ENCODE measurements at regions not wholly inside any gene's neighbourhood (a gene's known extent, or its start where the extent isn't known, plus 50 kb on each side); places are given as distances from the start of the nearest gene placed in this dataset.

GRCh38 chr9:129513856-129514496 lies 106.9 kb downstream of the C9orf50 start:
- no peak for TF ChIP-seq CTCF (IDR thresholded peaks at IDR 0.05; ENCODE audit: borderline replicate concordance, insufficient read depth, low read depth, low read length)
- H3K4me3 ChIP-seq (ENCODE audit: low read depth, low read length): no peak overlapping the region

DNA sequence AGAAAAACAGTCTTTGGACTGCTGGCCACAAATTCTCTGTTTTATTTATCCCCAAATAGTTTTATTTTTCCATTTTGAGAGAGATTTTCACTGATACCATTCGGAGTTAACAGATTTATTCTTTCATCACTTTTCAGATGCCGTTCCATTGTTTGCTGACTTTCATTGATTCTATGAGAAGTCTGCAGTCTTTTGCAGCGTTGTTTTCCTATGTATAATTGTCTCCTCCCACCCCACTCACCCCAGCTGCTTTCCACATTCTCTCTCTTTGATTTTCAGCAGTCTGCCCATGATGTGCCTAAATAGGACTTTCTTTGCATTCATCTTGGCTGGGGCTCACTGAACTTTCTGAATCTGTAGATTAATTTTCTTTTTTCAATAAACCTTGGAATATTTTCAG lies 107.6 kb downstream of the C9orf50 start:
- H3K4me3 ChIP-seq (ENCODE audit: low read depth, low read length): no peak overlapping the region
- no peak for TF ChIP-seq CTCF (IDR thresholded peaks at IDR 0.05; ENCODE audit: borderline replicate concordance, insufficient read depth, low read depth, low read length)

GRCh38 chr9:129511285-129511900 lies 109.5 kb downstream of the C9orf50 start:
- TF ChIP-seq CTCF (IDR thresholded peaks at IDR 0.05; ENCODE audit: borderline replicate concordance, insufficient read depth, low read depth, low read length): no peak
- no peak overlapping the region for H3K4me3 ChIP-seq (ENCODE audit: low read depth, low read length)

DNA sequence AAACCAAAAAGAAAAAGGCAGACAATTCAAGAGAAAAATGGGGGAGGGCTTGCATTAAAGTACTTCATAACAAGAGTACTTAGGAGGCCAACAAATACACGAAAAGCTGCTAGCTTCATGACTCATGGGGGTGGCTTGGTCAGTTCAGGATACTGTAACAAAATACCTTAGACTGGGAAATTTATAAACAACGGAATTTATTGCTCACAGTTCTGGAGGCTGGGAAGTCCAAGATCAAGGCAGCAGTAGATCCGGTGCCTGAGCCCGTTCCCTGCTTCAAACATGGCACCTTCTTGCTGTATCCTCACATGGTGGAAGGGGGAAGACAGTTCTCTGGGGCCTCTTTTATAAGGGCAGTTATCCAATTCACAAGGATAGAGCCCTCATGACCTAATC lies 111.4 kb downstream of the C9orf50 start:
- no peak for TF ChIP-seq CTCF (IDR thresholded peaks at IDR 0.05; ENCODE audit: borderline replicate concordance, insufficient read depth, low read depth, low read length)
- no peak overlapping the region for H3K4me3 ChIP-seq (ENCODE audit: low read depth, low read length)

DNA sequence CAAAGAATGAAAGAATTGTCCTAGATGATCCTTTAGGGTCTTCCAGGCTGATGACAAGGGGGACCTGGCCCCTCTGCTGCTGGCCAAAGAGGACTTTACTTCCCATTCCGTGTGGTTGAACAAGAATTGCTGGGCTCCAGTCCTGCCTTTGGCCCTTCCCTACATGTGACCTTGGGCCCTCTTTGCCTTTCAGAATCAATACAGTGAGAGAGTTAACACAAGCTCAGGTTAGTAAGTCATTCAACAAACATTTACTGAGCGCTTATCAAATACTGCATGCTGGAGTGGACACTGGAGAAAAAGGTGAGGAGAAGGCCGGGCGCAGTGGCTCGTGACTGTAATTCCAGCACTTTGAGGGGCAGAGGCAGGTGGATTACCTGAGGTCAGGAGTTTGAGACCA lies 113.1 kb downstream of the C9orf50 start:
- TF ChIP-seq CTCF (IDR thresholded peaks at IDR 0.05; ENCODE audit: borderline replicate concordance, insufficient read depth, low read depth, low read length): no peak
- no peak overlapping the region for H3K4me3 ChIP-seq (ENCODE audit: low read depth, low read length)

- no peak for TF ChIP-seq CTCF (IDR thresholded peaks at IDR 0.05; ENCODE audit: borderline replicate concordance, insufficient read depth, low read depth, low read length)
- no peak overlapping the region for H3K4me3 ChIP-seq (ENCODE audit: low read depth, low read length)
Observed at GRCh38 chr9:129506892-129507291, 114.0 kb downstream of the C9orf50 start.

GRCh38 chr9:129506041-129506440 lies 114.9 kb downstream of the C9orf50 start:
- no peak for TF ChIP-seq CTCF (IDR thresholded peaks at IDR 0.05; ENCODE audit: borderline replicate concordance, insufficient read depth, low read depth, low read length)
- H3K4me3 ChIP-seq (ENCODE audit: low read depth, low read length): no peak overlapping the region
